HCT116 (cell line): ENCODE measurements at regions not wholly inside any gene's neighbourhood (a gene's known extent, or its start where the extent isn't known, plus 50 kb on each side); places are given as distances from the start of the nearest gene placed in this dataset.

Experiments
- ATAC-seq: fragments of 200-7000 bp; cut with Tn5 transposase; 2 replicates; pipeline ENCODE4 v1.9.1; 2020; ENCODE audit warnings: mild to moderate bottlenecking, moderate library complexity
- BruUV-seq: library from RNA; stranded (reverse); fragments of 400-500 nt; replicated peaks from 2 replicates; lab custom pipeline; 2021; lab: Mats Ljungman, UMichigan
- CTCF ChIA-PET: fragments of 300-600 bp; sonication (Branson Sonifier 250); formaldehyde crosslinking; loops from one replicate; lab custom pipeline; 2021; ENCODE audit warnings: antibody characterized with exemption; lab: Charles Lee
- POLR2A ChIA-PET: fragments of 300-600, 350-600 bp; sonication (Branson Sonifier 250); formaldehyde crosslinking; loops from one replicate; lab custom pipeline; 2021; ENCODE audit warnings: antibody characterized with exemption; lab: Charles Lee
- RAD21 ChIA-PET, 2 experiments: fragments of 300-600 bp; sonication (Branson Sonifier 250); formaldehyde crosslinking; loops; one replicate each; lab custom pipeline; 2023; ENCODE audit warnings: low total read pairs in 2 of 2; ENCODE audit not compliant: uncharacterized antibody in 2 of 2, unreplicated experiment in 2 of 2, low non-redundant PET in 1 of 2; lab: Charles Lee
- DNase-seq: peaks from one replicate; pipeline ENCODE4 v3.0.0-alpha.2; 2010; ENCODE audit warnings: low read depth, low spot score
- H2AFZ ChIP-seq: fragments of 200-600 bp; shearing (Covaris generic), sonication (generic); 2 replicates; pipeline ENCODE4 v1.6.1; 2017; ENCODE audit warnings: low read depth, mixed run types, mixed read lengths, antibody characterized with exemption, low read length; ENCODE audit not compliant: poor library complexity, severe bottlenecking
- H3K27ac ChIP-seq: 2 replicates; pipeline ENCODE4 v1.5.1; 2012; ENCODE audit warnings: low read depth, low read length
- H3K27me3 ChIP-seq: fragments of 200-600 bp; sonication (generic); 2 replicates; pipeline ENCODE4 v1.6.1; 2016; ENCODE audit warnings: mixed run types, low read length, mixed read lengths; ENCODE audit not compliant: insufficient read depth
- H3K36me3 ChIP-seq, 2 experiments: fragments of 200-500 bp in 1 of 2; fragments of 200-600 bp in 1 of 2; sonication (Bioruptor generic) in 1 of 2; sonication (generic) in 1 of 2; 2 replicates each; pipeline versions ENCODE4 v1.5.1 to v1.6.1; 2014 to 2016; ENCODE audit warnings: low read length in 2 of 2, inconsistent platforms in 1 of 2, mixed read lengths in 1 of 2, mixed run types in 1 of 2; ENCODE audit not compliant: insufficient read depth in 2 of 2, control insufficient read depth in 1 of 2
- H3K4me1 ChIP-seq, 2 experiments: fragments of 200-600 bp in 1 of 2; sonication (generic) in 1 of 2; 2 replicates each; pipeline versions ENCODE4 v1.5.1 to v1.6.1; 2012 to 2017; ENCODE audit warnings: low read length in 2 of 2, inconsistent platforms in 1 of 2, mild to moderate bottlenecking in 1 of 2, mixed read lengths in 1 of 2, mixed run types in 1 of 2, moderate library complexity in 1 of 2; ENCODE audit not compliant: insufficient read depth in 2 of 2, control insufficient read depth in 1 of 2
- H3K4me2 ChIP-seq: fragments of 200-600 bp; sonication (generic); 2 replicates; pipeline ENCODE4 v1.6.1; 2017; ENCODE audit warnings: mixed run types, low read length, mixed read lengths
- H3K4me3 ChIP-seq, 2 experiments: fragments of 200-600 bp in 1 of 2; sonication (generic) in 1 of 2; replicated peaks in 1 of 2; 2 replicates each; pipeline ENCODE4 v1.5.1; 2011 to 2016; ENCODE audit warnings: low read length in 2 of 2, control low read depth in 1 of 2, low read depth in 1 of 2, mild to moderate bottlenecking in 1 of 2, mixed read lengths in 1 of 2, mixed run types in 1 of 2
- H3K79me2 ChIP-seq: fragments of 200-600 bp; sonication (generic); 2 replicates; pipeline ENCODE4 v1.6.1; 2017; ENCODE audit warnings: mild to moderate bottlenecking, mixed run types, low read length, moderate library complexity, mixed read lengths; ENCODE audit not compliant: insufficient read depth
- H3K9ac ChIP-seq: fragments of 200-600 bp; sonication (generic); 2 replicates; pipeline ENCODE4 v1.6.1; 2016; ENCODE audit warnings: low read length, mixed read lengths
- H3K9me2 ChIP-seq: fragments of 200-600 bp; sonication (generic), shearing (Covaris generic); 2 replicates; pipeline ENCODE4 v1.6.1; 2017; ENCODE audit warnings: mixed run types, mild to moderate bottlenecking, moderate library complexity; ENCODE audit not compliant: insufficient read depth
- H3K9me3 ChIP-seq, 2 experiments: fragments of 200-500 bp in 1 of 2; fragments of 200-600 bp in 1 of 2; sonication (Bioruptor generic) in 1 of 2; sonication (generic) in 1 of 2; 2 replicates each; pipeline ENCODE4 v1.6.1; 2014 to 2017; ENCODE audit warnings: low read length in 2 of 2, mixed read lengths in 2 of 2, inconsistent platforms in 1 of 2, low read depth in 1 of 2, mild to moderate bottlenecking in 1 of 2, mixed run types in 1 of 2, moderate library complexity in 1 of 2; ENCODE audit not compliant: control insufficient read depth in 1 of 2, insufficient read depth in 1 of 2
- H4K20me1 ChIP-seq: fragments of 200-600 bp; sonication (generic), shearing (Covaris generic); 2 replicates; pipeline ENCODE4 v1.6.1; 2017; ENCODE audit warnings: mixed run types, mild to moderate bottlenecking, moderate library complexity; ENCODE audit not compliant: insufficient read depth
- CBX3 ChIP-seq: IDR thresholded peaks from 2 replicates; pipeline ENCODE4 v1.6.1; 2012; ENCODE audit warnings: low read depth
- CEBPB ChIP-seq: IDR thresholded peaks from 2 replicates; pipeline ENCODE4 v1.6.1; 2012; ENCODE audit warnings: low read depth
- EGR1 ChIP-seq: IDR thresholded peaks from 2 replicates; pipeline ENCODE4 v1.6.1; 2012; ENCODE audit warnings: low read depth
- EZH2phosphoT487 ChIP-seq: fragments of 200-600 bp; IDR thresholded peaks from 2 replicates; pipeline ENCODE4 v1.6.1; 2018; ENCODE audit warnings: antibody characterized with exemption, borderline replicate concordance
- JUND ChIP-seq: IDR thresholded peaks from 2 replicates; pipeline ENCODE4 v1.6.1; 2012
- SP1 ChIP-seq: IDR thresholded peaks from 2 replicates; pipeline ENCODE4 v1.6.1; 2012; ENCODE audit warnings: low read depth
- SRF ChIP-seq: IDR thresholded peaks from 2 replicates; pipeline ENCODE4 v1.6.1; 2012; ENCODE audit warnings: low read depth
- TCF7L2 ChIP-seq: IDR thresholded peaks from 2 replicates; pipeline ENCODE4 v1.7.0; 2011; ENCODE audit warnings: borderline replicate concordance, inconsistent platforms; ENCODE audit not compliant: insufficient read depth, insufficient read length; ENCODE audit errors: extremely low read depth
- YY1 ChIP-seq: IDR thresholded peaks from 2 replicates; pipeline ENCODE4 v1.6.1; 2011; ENCODE audit warnings: low read length, low read depth, moderate library complexity, mild to moderate bottlenecking; ENCODE audit not compliant: insufficient replicate concordance; ENCODE audit errors: extremely low read depth
- ZNF274 ChIP-seq: fragments of 200-500 bp; sonication (Bioruptor generic); IDR thresholded peaks from 2 replicates; pipeline ENCODE4 v1.6.1; 2014; ENCODE audit warnings: mild to moderate bottlenecking, low read depth, low read length, inconsistent platforms
- intact Hi-C: fragments of 100-400 bp; cut with micrococcal nuclease; formaldehyde crosslinking; loops from 2 replicates; pipeline ENCODE4 v1.10.0; 2022
- TF ChIP-seq, protein P1 (sequence below): IDR thresholded peaks from 2 replicates; pipeline ENCODE4 v1.6.1; 2011; ENCODE audit warnings: mild to moderate bottlenecking, low read length, moderate library complexity; ENCODE audit not compliant: insufficient replicate concordance; ENCODE audit errors: extremely low read depth
- TF ChIP-seq, protein P2 (sequence below): IDR thresholded peaks from 2 replicates; pipeline ENCODE4 v1.6.1; 2012
- TF ChIP-seq, protein P3 (sequence below), 3 experiments: fragments of 200-600 bp in 1 of 3; sonication (generic) in 1 of 3; IDR thresholded peaks in 2 of 3; conservative IDR thresholded peaks in 1 of 3; 2 replicates each; pipeline ENCODE4 v1.5.1; 2012 to 2017; ENCODE audit warnings: low read depth in 2 of 3, low read length in 2 of 3, antibody characterized with exemption in 1 of 3, borderline replicate concordance in 1 of 3, control low read depth in 1 of 3, mild to moderate bottlenecking in 1 of 3, mixed read lengths in 1 of 3, mixed run types in 1 of 3, moderate library complexity in 1 of 3; ENCODE audit not compliant: insufficient read depth in 1 of 3

DNA sequence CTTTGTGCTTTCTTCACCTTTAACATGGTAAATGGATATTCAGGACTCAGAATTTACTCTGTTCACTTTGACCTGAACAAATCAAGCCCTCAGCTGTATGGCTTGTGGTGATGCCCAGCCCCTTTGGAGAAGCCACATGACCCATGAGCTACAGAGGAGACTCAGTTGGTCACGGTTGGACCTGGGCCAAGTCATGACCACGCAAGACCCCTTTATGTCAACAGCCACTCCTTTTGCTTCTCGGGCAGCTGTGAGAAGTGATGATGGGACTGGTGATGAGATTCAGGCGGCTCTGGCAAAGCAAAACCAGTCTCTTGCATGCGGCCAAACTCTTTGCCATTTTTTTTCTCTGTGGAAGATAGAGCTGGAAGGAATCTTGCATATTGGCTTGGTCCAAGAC is 96.5 kb upstream of the AJAP1 start:
- Histone ChIP-seq H4K20me1 (no peaks in the 10 kb centered on the region), H3K27me3 (no peaks in the 10 kb centered on the region), H3K9me3 (no peaks in the 10 kb centered on the region; a peak in 1 of 4 replicates), H2AFZ (no peak overlapping the region), H3K79me2 (no peaks in the 10 kb centered on the region), H3K27ac (no peak overlapping the region)
- POLR2A ChIA-PET: no interaction called here
- intact Hi-C loops: no loop called here
- CTCF ChIA-PET: no interaction called here
- TF ChIP-seq EZH2phosphoT487: no peak
- no peak for TF ChIP-seq SP1
- no peak for TF ChIP-seq TCF7L2
- no peak for TF ChIP-seq SRF
- no peak for TF ChIP-seq YY1
- no peak for TF ChIP-seq EGR1
- TF ChIP-seq CEBPB: no peak
- TF ChIP-seq, protein P1, sequence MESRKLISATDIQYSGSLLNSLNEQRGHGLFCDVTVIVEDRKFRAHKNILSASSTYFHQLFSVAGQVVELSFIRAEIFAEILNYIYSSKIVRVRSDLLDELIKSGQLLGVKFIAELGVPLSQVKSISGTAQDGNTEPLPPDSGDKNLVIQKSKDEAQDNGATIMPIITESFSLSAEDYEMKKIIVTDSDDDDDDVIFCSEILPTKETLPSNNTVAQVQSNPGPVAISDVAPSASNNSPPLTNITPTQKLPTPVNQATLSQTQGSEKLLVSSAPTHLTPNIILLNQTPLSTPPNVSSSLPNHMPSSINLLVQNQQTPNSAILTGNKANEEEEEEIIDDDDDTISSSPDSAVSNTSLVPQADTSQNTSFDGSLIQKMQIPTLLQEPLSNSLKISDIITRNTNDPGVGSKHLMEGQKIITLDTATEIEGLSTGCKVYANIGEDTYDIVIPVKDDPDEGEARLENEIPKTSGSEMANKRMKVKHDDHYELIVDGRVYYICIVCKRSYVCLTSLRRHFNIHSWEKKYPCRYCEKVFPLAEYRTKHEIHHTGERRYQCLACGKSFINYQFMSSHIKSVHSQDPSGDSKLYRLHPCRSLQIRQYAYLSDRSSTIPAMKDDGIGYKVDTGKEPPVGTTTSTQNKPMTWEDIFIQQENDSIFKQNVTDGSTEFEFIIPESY: no peak
- TF ChIP-seq, protein P2, sequence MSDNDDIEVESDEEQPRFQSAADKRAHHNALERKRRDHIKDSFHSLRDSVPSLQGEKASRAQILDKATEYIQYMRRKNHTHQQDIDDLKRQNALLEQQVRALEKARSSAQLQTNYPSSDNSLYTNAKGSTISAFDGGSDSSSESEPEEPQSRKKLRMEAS: no peak
- TF ChIP-seq, protein P3, sequence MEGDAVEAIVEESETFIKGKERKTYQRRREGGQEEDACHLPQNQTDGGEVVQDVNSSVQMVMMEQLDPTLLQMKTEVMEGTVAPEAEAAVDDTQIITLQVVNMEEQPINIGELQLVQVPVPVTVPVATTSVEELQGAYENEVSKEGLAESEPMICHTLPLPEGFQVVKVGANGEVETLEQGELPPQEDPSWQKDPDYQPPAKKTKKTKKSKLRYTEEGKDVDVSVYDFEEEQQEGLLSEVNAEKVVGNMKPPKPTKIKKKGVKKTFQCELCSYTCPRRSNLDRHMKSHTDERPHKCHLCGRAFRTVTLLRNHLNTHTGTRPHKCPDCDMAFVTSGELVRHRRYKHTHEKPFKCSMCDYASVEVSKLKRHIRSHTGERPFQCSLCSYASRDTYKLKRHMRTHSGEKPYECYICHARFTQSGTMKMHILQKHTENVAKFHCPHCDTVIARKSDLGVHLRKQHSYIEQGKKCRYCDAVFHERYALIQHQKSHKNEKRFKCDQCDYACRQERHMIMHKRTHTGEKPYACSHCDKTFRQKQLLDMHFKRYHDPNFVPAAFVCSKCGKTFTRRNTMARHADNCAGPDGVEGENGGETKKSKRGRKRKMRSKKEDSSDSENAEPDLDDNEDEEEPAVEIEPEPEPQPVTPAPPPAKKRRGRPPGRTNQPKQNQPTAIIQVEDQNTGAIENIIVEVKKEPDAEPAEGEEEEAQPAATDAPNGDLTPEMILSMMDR (IDR thresholded peaks at IDR 0.05 in 2 of 3, conservative IDR thresholded peaks at IDR 0.05 in 1 of 3; ENCODE audit: borderline replicate concordance in 1 of 3, insufficient read depth in 1 of 3, low read depth in 2 of 3, low read length in 2 of 3): no peak
- no peak for TF ChIP-seq ZNF274
- no peak for TF ChIP-seq CBX3
- TF ChIP-seq JUND: no peak
- TF ChIP-seq, all 23 proteins: peak for 0
- no peak overlapping the region for H3K4me2 ChIP-seq
- H3K9ac ChIP-seq: no peak overlapping the region
- H3K9me2 ChIP-seq: no peaks in the 10 kb centered on the region
- RAD21 ChIA-PET: no interaction called here
- H3K4me3 ChIP-seq: no peak overlapping the region
- DNase-seq (no peak), ATAC-seq (no peak)
- H3K4me1 ChIP-seq: no peaks in the 10 kb centered on the region
- no peaks in the 10 kb centered on the region for H3K36me3 ChIP-seq
- BruUV-seq: no TSS peak
